Liver (tissue), 8 donors: ENCODE measurements at regions not wholly inside any gene's neighbourhood (a gene's known extent, or its start where the extent isn't known, plus 50 kb on each side); places are given as distances from the start of the nearest gene placed in this dataset.

Experiments used
- DNase-seq: peaks from one replicate; pipeline ENCODE4 v3.0.0-alpha.2; 2017; ENCODE audit warnings: low spot score
- H3K27ac ChIP-seq, 2 donors: one replicate each; pipeline ENCODE4 v1.7.0; 2013; ENCODE audit warnings: inconsistent platforms in 2 of 2, low read length in 2 of 2, control low read depth in 1 of 2, low read depth in 1 of 2, mild to moderate bottlenecking in 1 of 2
- H3K27me3 ChIP-seq, 4 donors: one replicate each; pipeline versions ENCODE4 v1.6.1 to v1.7.0; 2013; ENCODE audit warnings: low read length in 3 of 4, inconsistent platforms in 1 of 4, mild to moderate bottlenecking in 1 of 4, moderate library complexity in 1 of 4; ENCODE audit not compliant: control insufficient read depth in 4 of 4, insufficient read depth in 4 of 4
- H3K36me3 ChIP-seq, 4 donors: one replicate each; pipeline versions ENCODE4 v1.6.1 to v1.7.0; 2013; ENCODE audit warnings: low read length in 3 of 4, mild to moderate bottlenecking in 3 of 4, low read depth in 1 of 4, moderate library complexity in 1 of 4; ENCODE audit not compliant: control insufficient read depth in 4 of 4, insufficient read depth in 3 of 4
- H3K4me1 ChIP-seq, 4 donors: one replicate each; pipeline versions ENCODE4 v1.6.1 to v1.7.0; 2013; ENCODE audit warnings: low read length in 3 of 4, mild to moderate bottlenecking in 3 of 4, moderate library complexity in 1 of 4; ENCODE audit not compliant: control insufficient read depth in 4 of 4, insufficient read depth in 4 of 4
- H3K4me3 ChIP-seq, 3 donors: one replicate each; pipeline versions ENCODE4 v1.6.1 to v1.7.0; 2013; ENCODE audit warnings: low read length in 3 of 3, control low read depth in 1 of 3, low read depth in 1 of 3, mild to moderate bottlenecking in 1 of 3
- H3K9ac ChIP-seq, 2 donors: one replicate each; pipeline ENCODE4 v1.7.0; 2013; ENCODE audit warnings: low read length in 2 of 2, mild to moderate bottlenecking in 2 of 2, moderate library complexity in 2 of 2, control low read depth in 1 of 2, low read depth in 1 of 2
- H3K9me3 ChIP-seq, 4 donors: one replicate each; pipeline versions ENCODE4 v1.6.1 to v1.7.0; 2013; ENCODE audit warnings: low read length in 3 of 4; ENCODE audit not compliant: control insufficient read depth in 4 of 4
- FOXA1 ChIP-seq: IDR thresholded peaks from 2 replicates; pipeline ENCODE4 v1.6.1; 2016; ENCODE audit warnings: antibody characterized with exemption
- GABPA ChIP-seq, 2 donors: IDR thresholded peaks in 1 of 2; conservative IDR thresholded peaks in 1 of 2; 2 replicates each; pipeline ENCODE4 v1.6.1; 2016; ENCODE audit warnings: antibody characterized with exemption in 2 of 2, mild to moderate bottlenecking in 1 of 2, moderate library complexity in 1 of 2
- HNF4A ChIP-seq, 2 donors: conservative IDR thresholded peaks; 2 replicates each; pipeline ENCODE4 v1.6.1; 2016; ENCODE audit warnings: antibody characterized with exemption in 2 of 2, mild to moderate bottlenecking in 2 of 2
- NR2F2 ChIP-seq: IDR thresholded peaks from 2 replicates; pipeline ENCODE4 v1.6.1; 2016; ENCODE audit warnings: antibody characterized with exemption
- YY1 ChIP-seq: IDR thresholded peaks from 2 replicates; pipeline ENCODE4 v1.6.1; 2016; ENCODE audit warnings: antibody characterized with exemption, mild to moderate bottlenecking
- WGBS: extraction: QIAGEN DNeasy Blood & Tissue Kit; methylation state at CpG from one replicate; pipeline ENCODE4 v1.1.7; 2013; 5-methylcytosine and 5-hydroxymethylcytosine counted together
- TF ChIP-seq, protein P1 (sequence below): fragments of 150-350 bp; IDR thresholded peaks from 2 replicates; pipeline ENCODE4 v1.5.1; 2017; ENCODE audit warnings: improper control_type of control experiment, low read depth, low read length; ENCODE audit not compliant: missing input control
- TF ChIP-seq, protein P2 (sequence below): IDR thresholded peaks from 2 replicates; pipeline ENCODE4 v1.6.1; 2016; ENCODE audit warnings: antibody characterized with exemption, mild to moderate bottlenecking
- TF ChIP-seq, protein P3 (sequence below): IDR thresholded peaks from 2 replicates; pipeline ENCODE4 v1.6.1; 2016; ENCODE audit warnings: antibody characterized with exemption
- donor health status: healthy.
- donor health status: healthy.
- donor health status: healthy.
- donor health status: healthy.
- donor health status: healthy.

DNA sequence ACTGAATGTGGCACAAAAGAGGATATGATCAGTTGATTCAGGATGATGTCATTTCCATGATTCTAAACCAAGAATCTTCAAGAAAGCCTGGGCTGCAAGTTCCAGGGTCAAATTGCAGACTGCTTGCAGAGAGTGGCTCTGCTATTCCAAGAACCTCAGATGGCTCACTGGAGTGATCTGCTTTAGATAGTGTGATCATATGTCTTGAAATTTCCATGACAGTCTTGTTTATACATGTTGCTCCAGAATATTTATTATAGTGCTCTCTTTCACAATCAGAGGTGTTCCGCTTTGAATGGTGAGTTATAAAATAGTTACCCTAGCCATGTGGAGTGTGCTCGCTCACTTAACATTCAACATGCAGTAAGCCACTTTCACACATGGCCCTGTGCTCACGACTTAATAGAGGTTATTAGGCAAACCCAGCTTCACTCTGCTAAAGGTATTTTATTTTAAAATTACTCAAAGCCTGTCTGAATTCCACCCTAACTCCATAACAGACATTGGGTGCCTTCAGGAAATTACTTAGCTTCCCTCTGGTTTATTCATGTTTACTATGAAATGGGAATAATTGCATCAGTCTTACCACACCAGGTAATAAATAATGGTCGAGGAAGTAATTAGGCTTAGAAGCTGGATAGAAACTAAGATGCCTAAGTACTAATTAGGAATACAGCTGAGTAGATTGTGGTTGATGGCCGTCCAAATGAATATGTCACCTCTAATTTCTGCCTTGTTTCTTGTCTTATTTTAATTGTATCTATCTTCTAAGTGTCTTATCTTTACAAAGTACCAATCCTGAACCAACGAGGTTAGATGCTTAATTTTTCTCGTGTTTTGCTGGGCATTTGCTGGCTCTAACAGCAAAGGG is 187.9 kb downstream of the ETS1 start:
- Histone ChIP-seq H3K4me1 (peaks cover 0 to 2% (median 0%) of the 10 kb centered on the region in 4 donors), H3K9me3 (no peaks in the 10 kb centered on the region)

DNA sequence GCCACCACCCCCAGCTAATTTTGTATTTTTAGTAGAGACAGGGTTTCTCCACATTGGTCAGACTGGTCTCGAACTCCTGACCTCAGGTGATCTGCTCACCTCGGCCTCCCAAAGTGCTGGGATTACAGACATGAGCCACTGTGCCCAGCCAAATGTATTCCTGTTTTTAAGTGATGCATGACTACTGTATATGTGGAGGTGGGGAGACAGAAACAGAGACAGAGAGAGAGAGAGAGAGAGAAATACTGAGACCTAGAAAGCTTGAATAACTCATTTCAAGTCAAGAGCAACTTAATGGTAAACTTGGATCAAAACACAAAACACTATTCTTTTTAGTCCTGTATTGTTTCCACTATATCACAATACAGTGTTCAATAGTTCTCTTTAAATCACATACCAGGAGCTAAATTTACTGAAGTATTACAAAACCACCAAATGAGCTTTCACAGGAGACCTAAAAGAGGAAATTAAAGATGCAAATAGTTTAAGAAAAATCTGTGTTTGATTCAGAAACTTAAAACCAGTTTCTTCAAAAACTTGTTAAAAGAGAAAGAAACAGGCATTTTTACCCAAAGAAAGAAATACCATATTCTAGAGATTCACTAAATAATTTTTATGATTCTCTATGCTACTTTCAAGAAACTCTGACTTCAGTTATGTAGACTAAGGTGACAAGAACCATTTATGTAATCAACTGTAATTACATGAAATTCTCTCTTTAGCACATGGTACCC is 188.7 kb downstream of the ETS1 start:
- WGBS = 90% methylated on average over 2 of the region's 2 CpGs
- Histone ChIP-seq H3K9me3 (no peaks in the 10 kb centered on the region), H3K27me3 (peaks cover 0 to 2% (median 0%) of the 10 kb centered on the region in 4 donors)

More for the DNA sequence above, 187.9 kb downstream of the ETS1 start:
- TF ChIP-seq, protein P1, sequence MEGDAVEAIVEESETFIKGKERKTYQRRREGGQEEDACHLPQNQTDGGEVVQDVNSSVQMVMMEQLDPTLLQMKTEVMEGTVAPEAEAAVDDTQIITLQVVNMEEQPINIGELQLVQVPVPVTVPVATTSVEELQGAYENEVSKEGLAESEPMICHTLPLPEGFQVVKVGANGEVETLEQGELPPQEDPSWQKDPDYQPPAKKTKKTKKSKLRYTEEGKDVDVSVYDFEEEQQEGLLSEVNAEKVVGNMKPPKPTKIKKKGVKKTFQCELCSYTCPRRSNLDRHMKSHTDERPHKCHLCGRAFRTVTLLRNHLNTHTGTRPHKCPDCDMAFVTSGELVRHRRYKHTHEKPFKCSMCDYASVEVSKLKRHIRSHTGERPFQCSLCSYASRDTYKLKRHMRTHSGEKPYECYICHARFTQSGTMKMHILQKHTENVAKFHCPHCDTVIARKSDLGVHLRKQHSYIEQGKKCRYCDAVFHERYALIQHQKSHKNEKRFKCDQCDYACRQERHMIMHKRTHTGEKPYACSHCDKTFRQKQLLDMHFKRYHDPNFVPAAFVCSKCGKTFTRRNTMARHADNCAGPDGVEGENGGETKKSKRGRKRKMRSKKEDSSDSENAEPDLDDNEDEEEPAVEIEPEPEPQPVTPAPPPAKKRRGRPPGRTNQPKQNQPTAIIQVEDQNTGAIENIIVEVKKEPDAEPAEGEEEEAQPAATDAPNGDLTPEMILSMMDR = no peak
- TF ChIP-seq GABPA (IDR thresholded peaks at IDR 0.05 in 1 of 2, conservative IDR thresholded peaks at IDR 0.05 in 1 of 2) (no peak), NR2F2 (no peak), FOXA1 (no peak)
- no peaks in the 10 kb centered on the region for H3K36me3 ChIP-seq
- WGBS = 81% methylated on average over 7 of the region's 7 CpGs
- no peak overlapping the region for H3K27ac ChIP-seq
- H3K27me3 ChIP-seq = peaks cover 0 to 2% (median 0%) of the 10 kb centered on the region in 4 donors
- H3K9ac ChIP-seq = no peak overlapping the region
- no peak overlapping the region for H3K4me3 ChIP-seq
- no peak for DNase-seq

DNA sequence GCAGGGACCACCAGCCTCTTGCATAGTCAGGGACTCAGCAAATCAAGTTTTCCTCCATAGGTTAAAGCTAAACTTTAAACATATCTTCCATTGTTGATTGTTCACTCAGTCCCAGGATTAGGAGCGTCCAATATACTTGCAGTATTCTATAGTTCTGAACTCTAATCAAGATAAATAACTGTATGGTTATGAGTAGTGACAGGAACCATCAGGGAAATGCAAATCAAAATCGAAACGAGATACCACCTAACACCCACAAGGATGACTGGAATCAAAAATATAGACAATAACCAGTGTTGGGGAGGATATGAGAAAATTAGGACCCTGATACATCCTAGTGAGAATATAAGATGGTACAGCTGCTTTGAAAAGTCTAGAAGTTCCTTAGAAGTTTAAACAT is 190.0 kb downstream of the ETS1 start:
- Histone ChIP-seq H3K9me3 (no peaks in the 10 kb centered on the region), H3K4me1 (peaks cover 0 to 3% (median 0%) of the 10 kb centered on the region in 4 donors), H3K27me3 (peaks cover 0 to 2% (median 0%) of the 10 kb centered on the region in 4 donors), H3K9ac (no peak overlapping the region), H3K4me3 (no peak overlapping the region), H3K27ac (no peak overlapping the region), H3K36me3 (no peaks in the 10 kb centered on the region)
- DNase-seq = no peak
- TF ChIP-seq, protein P2, sequence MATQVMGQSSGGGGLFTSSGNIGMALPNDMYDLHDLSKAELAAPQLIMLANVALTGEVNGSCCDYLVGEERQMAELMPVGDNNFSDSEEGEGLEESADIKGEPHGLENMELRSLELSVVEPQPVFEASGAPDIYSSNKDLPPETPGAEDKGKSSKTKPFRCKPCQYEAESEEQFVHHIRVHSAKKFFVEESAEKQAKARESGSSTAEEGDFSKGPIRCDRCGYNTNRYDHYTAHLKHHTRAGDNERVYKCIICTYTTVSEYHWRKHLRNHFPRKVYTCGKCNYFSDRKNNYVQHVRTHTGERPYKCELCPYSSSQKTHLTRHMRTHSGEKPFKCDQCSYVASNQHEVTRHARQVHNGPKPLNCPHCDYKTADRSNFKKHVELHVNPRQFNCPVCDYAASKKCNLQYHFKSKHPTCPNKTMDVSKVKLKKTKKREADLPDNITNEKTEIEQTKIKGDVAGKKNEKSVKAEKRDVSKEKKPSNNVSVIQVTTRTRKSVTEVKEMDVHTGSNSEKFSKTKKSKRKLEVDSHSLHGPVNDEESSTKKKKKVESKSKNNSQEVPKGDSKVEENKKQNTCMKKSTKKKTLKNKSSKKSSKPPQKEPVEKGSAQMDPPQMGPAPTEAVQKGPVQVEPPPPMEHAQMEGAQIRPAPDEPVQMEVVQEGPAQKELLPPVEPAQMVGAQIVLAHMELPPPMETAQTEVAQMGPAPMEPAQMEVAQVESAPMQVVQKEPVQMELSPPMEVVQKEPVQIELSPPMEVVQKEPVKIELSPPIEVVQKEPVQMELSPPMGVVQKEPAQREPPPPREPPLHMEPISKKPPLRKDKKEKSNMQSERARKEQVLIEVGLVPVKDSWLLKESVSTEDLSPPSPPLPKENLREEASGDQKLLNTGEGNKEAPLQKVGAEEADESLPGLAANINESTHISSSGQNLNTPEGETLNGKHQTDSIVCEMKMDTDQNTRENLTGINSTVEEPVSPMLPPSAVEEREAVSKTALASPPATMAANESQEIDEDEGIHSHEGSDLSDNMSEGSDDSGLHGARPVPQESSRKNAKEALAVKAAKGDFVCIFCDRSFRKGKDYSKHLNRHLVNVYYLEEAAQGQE = no peak
- TF ChIP-seq NR2F2 (no peak), YY1 (no peak), HNF4A (conservative IDR thresholded peaks at IDR 0.05) (no peak)
- WGBS = 79% methylated on average over 3 of the region's 3 CpGs

More for the DNA sequence above, 188.7 kb downstream of the ETS1 start:
- no peak overlapping the region for H3K9ac ChIP-seq
- TF ChIP-seq, protein P3, sequence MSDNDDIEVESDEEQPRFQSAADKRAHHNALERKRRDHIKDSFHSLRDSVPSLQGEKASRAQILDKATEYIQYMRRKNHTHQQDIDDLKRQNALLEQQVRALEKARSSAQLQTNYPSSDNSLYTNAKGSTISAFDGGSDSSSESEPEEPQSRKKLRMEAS = no peak
- DNase-seq = no peak
- H3K4me3 ChIP-seq = no peak overlapping the region
- no peak overlapping the region for H3K27ac ChIP-seq
- H3K4me1 ChIP-seq = peaks cover 0 to 3% (median 0%) of the 10 kb centered on the region in 4 donors
- H3K36me3 ChIP-seq = no peaks in the 10 kb centered on the region
